GM21825 (cell line): ENCODE measurements at regions not wholly inside any gene's neighbourhood (a gene's known extent, or its start where the extent isn't known, plus 50 kb on each side); places are given as distances from the start of the nearest gene placed in this dataset.

ENCODE experiments used
- ATAC-seq: cut with Tn5 transposase; IDR thresholded peaks from one replicate; pipeline ENCODE4 v1.9.1; 2021; ENCODE audit warnings: mild to moderate bottlenecking, moderate library complexity; ENCODE audit not compliant: unreplicated experiment

DNA sequence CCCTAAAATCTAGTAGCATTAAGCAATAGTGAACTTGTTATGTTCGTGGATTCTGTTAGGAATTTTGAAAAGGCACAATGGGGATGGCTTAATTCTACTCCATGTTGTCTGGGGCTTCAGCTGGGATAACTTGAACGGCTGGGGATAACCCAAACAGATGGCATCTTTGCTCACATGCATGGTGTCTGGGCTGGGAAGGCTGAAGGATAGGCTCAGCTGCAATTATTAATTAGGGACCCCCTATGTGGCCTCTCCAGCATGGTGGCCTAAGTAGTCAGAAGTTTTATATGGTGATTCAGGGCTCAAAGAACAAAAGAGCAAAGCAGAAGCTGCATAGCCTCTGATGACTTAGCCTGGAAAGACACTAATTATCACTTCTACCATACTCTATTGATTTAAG lies 551.1 kb downstream of the PSAT1 start:
- no peak for ATAC-seq

- ATAC-seq, result no peak
Observed at GRCh38 chr9:78856144-78856543, 559.2 kb downstream of the PSAT1 start.

DNA sequence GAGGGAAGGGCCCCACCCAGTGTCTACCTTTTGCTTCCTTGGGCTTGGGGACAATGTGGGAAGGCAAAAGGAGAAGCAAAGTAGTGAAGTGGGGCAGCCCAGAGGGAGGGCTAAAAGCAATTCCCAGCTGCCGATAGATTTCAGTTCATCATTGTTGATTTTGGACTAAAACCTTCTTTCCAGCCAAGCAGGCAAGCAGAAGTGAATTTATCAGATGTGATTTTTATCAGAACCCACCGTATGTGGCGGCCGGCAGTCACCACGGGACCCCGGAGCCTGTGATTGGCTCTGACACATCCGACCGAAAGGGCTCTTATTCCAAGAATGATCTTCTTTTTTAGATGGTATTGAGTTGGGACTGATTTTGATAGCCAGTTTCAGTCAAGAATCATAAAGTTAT lies 559.9 kb downstream of the PSAT1 start:
- no peak for ATAC-seq

DNA sequence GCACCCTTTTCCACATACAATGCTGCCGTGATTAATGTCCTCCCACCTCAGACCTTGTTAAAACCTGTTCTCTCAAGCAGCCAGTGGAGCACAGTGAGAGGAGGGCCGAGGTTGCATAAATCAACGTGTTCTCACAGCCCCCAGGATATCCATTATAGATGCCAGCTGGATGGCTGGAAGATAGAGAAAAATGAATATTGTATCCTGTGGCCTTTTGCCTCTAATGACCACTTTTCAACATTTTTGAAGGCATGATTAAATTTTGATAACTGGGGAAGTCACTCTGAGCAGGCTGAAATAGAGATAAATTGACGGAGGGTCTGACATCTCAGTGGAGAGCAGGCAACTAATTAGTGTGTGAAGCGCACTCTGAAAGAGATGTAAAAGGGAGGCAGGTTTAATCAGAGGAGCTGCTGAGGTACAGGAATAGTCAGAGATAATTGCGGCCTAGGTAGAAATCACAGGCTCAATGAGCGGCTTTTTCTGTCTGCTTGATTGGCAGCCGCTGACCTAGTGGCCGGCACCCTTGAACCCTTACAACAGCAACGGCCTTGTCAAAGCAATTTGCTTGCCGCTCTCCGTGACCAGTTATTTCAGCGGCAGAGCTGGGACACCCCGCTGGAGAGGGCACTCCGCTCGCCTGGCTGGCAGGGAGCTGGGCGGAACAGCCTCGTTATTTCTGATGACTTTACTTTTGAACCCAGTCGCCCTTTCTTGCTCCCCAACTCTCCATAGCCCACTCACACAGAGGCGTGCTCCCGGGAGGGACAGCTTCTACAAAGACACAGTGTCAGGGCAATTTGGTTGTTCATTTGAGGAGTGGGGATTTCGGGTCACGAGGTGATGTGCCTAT lies 560.7 kb downstream of the PSAT1 start:
- no peak for ATAC-seq

GRCh38 chr9:78858266-78858665 lies 561.3 kb downstream of the PSAT1 start:
- ATAC-seq, result no peak

GRCh38 chr9:78860801-78861475 lies 564.0 kb downstream of the PSAT1 start:
- no peak for ATAC-seq

DNA sequence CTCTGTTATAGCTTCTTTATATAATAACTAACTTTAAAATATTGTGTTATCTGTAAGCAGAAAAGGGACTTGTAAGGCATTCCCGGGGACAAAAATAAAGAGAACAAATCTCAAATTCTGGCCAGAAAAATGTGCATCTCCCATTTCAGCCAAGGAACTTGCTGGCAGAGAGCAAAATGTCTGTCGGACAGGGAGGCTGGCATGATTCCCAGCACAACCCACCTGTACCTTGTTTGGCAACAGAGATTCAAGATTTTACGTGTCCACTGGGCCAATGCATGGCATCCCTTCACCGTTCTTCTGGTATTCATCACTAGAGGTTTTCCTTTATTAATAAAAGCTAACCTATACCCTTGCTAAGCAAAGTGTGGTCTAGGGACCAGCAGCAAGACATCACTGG lies 566.6 kb downstream of the PSAT1 start:
- ATAC-seq, result no peak

DNA sequence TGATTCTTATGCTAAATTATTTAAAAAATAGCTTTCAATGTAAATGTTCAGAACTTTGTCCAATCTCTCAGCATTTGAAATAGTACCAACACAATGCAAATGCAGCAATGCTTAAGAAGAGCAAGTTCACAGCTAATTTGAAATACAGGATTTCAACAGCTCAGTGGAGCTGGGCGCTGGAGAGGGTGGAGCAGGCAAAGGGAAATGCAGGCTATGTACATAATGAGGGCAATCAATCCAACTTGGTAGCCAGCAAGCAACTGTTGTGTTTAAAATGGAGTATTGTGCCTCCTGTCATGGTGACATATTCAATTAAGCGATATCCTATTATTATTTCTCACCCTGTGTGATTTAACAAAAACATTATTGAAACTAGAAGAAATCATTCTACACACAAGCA lies 568.8 kb downstream of the PSAT1 start:
- ATAC-seq, result no peak

DNA sequence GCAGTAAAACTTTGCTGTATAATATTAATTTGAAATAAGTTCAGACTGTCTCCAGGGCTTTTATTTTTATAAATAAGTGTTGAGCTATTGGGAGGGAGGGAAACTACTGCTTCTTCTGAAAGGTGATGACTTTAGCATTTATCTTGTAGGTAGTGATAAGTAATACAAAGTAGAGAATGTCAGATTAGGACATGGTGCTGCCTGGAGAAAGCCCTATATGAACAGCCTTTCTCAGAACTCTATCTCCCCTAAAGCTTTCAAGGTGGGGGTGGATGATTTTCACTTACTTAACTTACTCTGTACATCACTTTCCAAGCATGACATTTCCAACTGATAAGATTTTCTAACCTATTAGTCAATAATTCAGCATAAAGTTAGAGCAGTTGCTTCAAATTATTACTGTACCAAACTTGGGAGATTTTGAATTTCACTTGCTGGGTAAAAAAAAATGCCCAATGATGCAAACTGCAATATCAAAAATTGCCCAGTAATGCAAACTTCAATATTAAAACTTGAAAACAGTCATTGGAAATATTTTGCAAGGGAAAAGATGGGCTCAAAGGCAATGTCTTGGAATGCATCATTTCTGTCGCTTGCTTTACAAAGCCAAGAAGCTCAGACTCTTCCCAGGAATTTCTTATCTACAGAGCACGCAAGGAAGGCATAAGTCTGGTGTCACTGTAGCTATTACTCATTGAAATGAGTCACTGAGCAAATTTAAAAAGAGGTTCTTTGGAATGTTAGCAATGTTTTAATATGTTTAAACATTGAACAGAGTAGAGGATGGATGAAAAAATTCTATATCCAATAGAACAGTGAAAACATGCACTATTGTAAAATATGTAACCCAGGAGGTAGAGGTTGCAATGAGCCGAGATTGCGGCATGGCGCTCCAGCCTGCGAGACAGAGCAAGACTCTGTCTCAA lies 569.5 kb downstream of the PSAT1 start:
- no peak for ATAC-seq

DNA sequence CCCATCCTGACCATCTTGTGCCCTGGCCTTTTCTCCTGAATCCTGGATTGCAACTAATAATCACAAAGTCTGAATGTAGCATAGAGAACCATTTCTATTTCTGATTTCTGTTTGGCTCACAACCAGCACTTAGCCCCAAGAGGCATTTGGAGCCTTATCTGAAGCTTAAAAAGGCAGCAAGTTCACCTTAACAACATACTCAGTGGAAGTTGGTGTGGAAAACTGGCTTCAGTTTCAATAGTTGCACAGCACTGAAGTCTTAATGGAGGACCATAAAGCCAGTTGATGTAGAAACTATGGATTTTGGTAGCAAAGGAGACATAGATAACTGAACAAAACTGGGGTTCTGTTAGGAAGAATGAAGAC lies 574.1 kb downstream of the PSAT1 start:
- no peak for ATAC-seq

- no peak for ATAC-seq
Observed at GRCh38 chr9:78871452-78872331, 574.8 kb downstream of the PSAT1 start.

- no peak for ATAC-seq
Observed at GRCh38 chr9:78874061-78874460, 577.1 kb downstream of the PSAT1 start.

DNA sequence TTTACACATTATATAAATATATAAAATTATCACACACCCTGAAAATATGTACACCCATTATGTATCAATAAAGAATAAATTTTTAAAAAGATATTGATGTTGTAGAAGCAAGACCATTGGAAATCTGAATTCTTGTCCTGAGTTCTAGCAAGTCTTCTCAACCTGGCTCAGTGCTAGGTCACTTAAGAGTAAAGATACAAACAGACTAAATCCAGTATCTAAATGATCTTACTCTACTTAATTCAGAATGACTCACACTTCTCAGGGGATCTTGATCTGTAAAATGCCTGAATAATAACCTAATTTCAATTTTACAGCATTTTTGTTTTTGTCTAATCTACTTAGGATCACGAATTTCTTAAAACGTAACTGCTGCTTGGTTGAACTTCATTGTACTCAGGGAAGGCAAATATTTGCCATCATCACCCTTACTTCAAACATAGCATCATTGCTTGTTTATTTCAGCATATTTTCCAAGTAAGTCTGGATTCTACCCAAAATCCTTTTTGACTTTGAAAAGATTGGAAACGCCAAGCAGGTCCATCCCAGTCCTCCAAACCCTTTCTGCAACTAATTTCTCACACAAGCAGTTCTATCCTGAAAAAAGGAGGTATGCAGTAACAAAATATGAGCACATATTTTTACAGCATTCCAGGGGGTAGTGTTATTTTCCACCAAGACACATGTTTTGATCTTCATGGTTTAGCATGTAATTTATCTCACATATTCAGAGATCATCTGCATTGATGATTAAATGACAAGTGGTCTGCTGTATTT lies 582.6 kb downstream of the PSAT1 start:
- no peak for ATAC-seq

GRCh38 chr9:78881295-78881694 lies 584.4 kb downstream of the PSAT1 start:
- no peak for ATAC-seq

DNA sequence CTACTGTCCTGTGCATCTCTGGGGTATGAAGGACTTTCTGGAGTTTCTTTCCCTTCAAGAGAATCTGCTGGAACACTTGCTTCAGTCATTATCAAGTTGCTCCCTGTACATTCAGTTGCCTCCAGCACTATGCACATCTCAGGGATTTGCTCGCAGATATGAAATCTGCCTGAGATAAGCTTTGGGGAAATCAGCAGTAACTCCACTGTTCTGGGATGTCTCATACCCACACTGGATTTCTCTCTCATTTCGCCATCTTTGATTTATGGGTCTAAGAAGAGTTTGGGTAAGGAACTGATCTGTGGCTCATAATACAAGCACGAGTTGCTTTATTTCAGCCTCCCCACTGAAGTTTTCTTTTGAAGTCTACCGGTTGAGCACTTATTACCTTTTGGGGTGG lies 585.6 kb downstream of the PSAT1 start:
- no peak for ATAC-seq

GRCh38 chr9:78884611-78885150 lies 587.8 kb downstream of the PSAT1 start:
- no peak for ATAC-seq

GRCh38 chr9:78892182-78892581 lies 595.3 kb downstream of the PSAT1 start:
- ATAC-seq, result no peak

DNA sequence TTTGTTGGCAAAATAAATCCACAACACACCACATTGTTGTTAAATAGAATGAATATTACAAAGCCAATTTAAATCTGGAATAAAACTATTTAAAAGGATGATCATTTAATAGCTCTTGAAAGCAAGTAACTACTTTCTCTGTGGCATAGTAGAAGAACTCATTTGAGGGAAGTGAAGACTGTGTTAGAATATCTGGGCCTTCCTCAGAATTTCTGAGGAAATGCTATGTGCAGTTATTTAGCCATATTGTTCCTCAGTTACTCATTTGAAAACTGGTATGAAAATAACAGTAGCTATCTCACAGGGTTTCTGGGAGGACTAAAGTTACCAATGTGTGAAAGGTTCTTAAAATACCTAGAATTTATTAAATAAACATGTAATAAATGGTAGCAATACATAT lies 595.8 kb downstream of the PSAT1 start:
- no peak for ATAC-seq

- no peak for ATAC-seq
Observed at GRCh38 chr9:78893774-78894401, 597.0 kb downstream of the PSAT1 start.
